ENCODE measurements at regions not wholly inside any gene's neighbourhood (a gene's known extent, or its start where the extent isn't known, plus 50 kb on each side); places are given as distances from the start of the nearest gene placed in this dataset.

GRCh38 chr5:6202968-6203365, 175.4 kb downstream of the MED10 start:
- Histone ChIP-seq H3K27ac (ENCODE audit: low read depth, low read length) (no peak overlapping the region), H3K36me3 (ENCODE audit: control insufficient read depth in 5 of 5, insufficient read depth in 5 of 5, low read length in 5 of 5) (no peaks in the 10 kb centered on the region), H3K4me1 (ENCODE audit: control insufficient read depth in 5 of 5, insufficient read depth in 5 of 5, low read length in 5 of 5) (no peaks in the 10 kb centered on the region), H3K9ac (ENCODE audit: low read length in 5 of 5) (no peak overlapping the region), H3K4me3 (ENCODE audit: low read depth in 1 of 5, low read length in 5 of 5) (no peak overlapping the region), H3K27me3 (ENCODE audit: control insufficient read depth in 5 of 5, insufficient read depth in 4 of 5, low read length in 5 of 5) (peaks cover 0 to 6% (median 0%) of the 10 kb centered on the region in 5 donors), H3K9me3 (ENCODE audit: control insufficient read depth in 5 of 5, low read length in 5 of 5) (peaks cover 0 to 4% (median 0%) of the 10 kb centered on the region in 5 donors)

GRCh38 chr5:6202149-6202967, 176.0 kb downstream of the MED10 start:
- peaks cover 0 to 4% (median 0%) of the 10 kb centered on the region in 5 donors for H3K9me3 ChIP-seq (ENCODE audit: control insufficient read depth in 5 of 5, low read length in 5 of 5)
- H3K27ac ChIP-seq (ENCODE audit: low read depth, low read length): no peak overlapping the region
- H3K9ac ChIP-seq (ENCODE audit: low read length in 5 of 5): no peak overlapping the region
- no peaks in the 10 kb centered on the region for H3K36me3 ChIP-seq (ENCODE audit: control insufficient read depth in 5 of 5, insufficient read depth in 5 of 5, low read length in 5 of 5)
- no peaks in the 10 kb centered on the region for H3K4me1 ChIP-seq (ENCODE audit: control insufficient read depth in 5 of 5, insufficient read depth in 5 of 5, low read length in 5 of 5)
- peaks cover 0 to 12% (median 0%) of the 10 kb centered on the region in 5 donors for H3K27me3 ChIP-seq (ENCODE audit: control insufficient read depth in 5 of 5, insufficient read depth in 4 of 5, low read length in 5 of 5)
- no peak overlapping the region for H3K4me3 ChIP-seq (ENCODE audit: low read depth in 1 of 5, low read length in 5 of 5)

- H3K9ac ChIP-seq (ENCODE audit: low read length in 5 of 5): no peak overlapping the region
- peaks cover 0 to 4% (median 0%) of the 10 kb centered on the region in 5 donors for H3K9me3 ChIP-seq (ENCODE audit: control insufficient read depth in 5 of 5, low read length in 5 of 5)
- no peak overlapping the region for H3K27ac ChIP-seq (ENCODE audit: low read depth, low read length)
- H3K27me3 ChIP-seq (ENCODE audit: control insufficient read depth in 5 of 5, insufficient read depth in 4 of 5, low read length in 5 of 5): peaks cover 0 to 15% (median 0%) of the 10 kb centered on the region in 5 donors
- no peaks in the 10 kb centered on the region for H3K4me1 ChIP-seq (ENCODE audit: control insufficient read depth in 5 of 5, insufficient read depth in 5 of 5, low read length in 5 of 5)
- H3K36me3 ChIP-seq (ENCODE audit: control insufficient read depth in 5 of 5, insufficient read depth in 5 of 5, low read length in 5 of 5): no peaks in the 10 kb centered on the region
- no peak overlapping the region for H3K4me3 ChIP-seq (ENCODE audit: low read depth in 1 of 5, low read length in 5 of 5)
These were observed 176.7 kb downstream of the MED10 start for GRCh38 chr5:6201631-6202030.

- H3K4me3 ChIP-seq (ENCODE audit: low read depth in 1 of 5, low read length in 5 of 5): no peak overlapping the region
- no peaks in the 10 kb centered on the region for H3K4me1 ChIP-seq (ENCODE audit: control insufficient read depth in 5 of 5, insufficient read depth in 5 of 5, low read length in 5 of 5)
- no peak overlapping the region for H3K27ac ChIP-seq (ENCODE audit: low read depth, low read length)
- H3K36me3 ChIP-seq (ENCODE audit: control insufficient read depth in 5 of 5, insufficient read depth in 5 of 5, low read length in 5 of 5): no peaks in the 10 kb centered on the region
- no peak overlapping the region for H3K9ac ChIP-seq (ENCODE audit: low read length in 5 of 5)
- peaks cover 0 to 15% (median 2%) of the 10 kb centered on the region in 5 donors for H3K27me3 ChIP-seq (ENCODE audit: control insufficient read depth in 5 of 5, insufficient read depth in 4 of 5, low read length in 5 of 5)
- peaks cover 0 to 4% (median 0%) of the 10 kb centered on the region in 5 donors for H3K9me3 ChIP-seq (ENCODE audit: control insufficient read depth in 5 of 5, low read length in 5 of 5)
These were observed 179.8 kb downstream of the MED10 start for GRCh38 chr5:6198531-6198930.

GRCh38 chr5:6197427-6197826, 180.9 kb downstream of the MED10 start:
- Histone ChIP-seq H3K9me3 (ENCODE audit: control insufficient read depth in 5 of 5, low read length in 5 of 5) (peaks cover 0 to 4% (median 0%) of the 10 kb centered on the region in 5 donors), H3K27ac (ENCODE audit: low read depth, low read length) (no peak overlapping the region), H3K9ac (ENCODE audit: low read length in 5 of 5) (no peak overlapping the region), H3K36me3 (ENCODE audit: control insufficient read depth in 5 of 5, insufficient read depth in 5 of 5, low read length in 5 of 5) (no peaks in the 10 kb centered on the region), H3K4me1 (ENCODE audit: control insufficient read depth in 5 of 5, insufficient read depth in 5 of 5, low read length in 5 of 5) (no peaks in the 10 kb centered on the region), H3K4me3 (ENCODE audit: low read depth in 1 of 5, low read length in 5 of 5) (no peak overlapping the region), H3K27me3 (ENCODE audit: control insufficient read depth in 5 of 5, insufficient read depth in 4 of 5, low read length in 5 of 5) (peaks cover 0 to 15% (median 2%) of the 10 kb centered on the region in 5 donors)

- H3K9ac ChIP-seq (ENCODE audit: low read length in 5 of 5): no peak overlapping the region
- no peak overlapping the region for H3K27ac ChIP-seq (ENCODE audit: low read depth, low read length)
- no peaks in the 10 kb centered on the region for H3K4me1 ChIP-seq (ENCODE audit: control insufficient read depth in 5 of 5, insufficient read depth in 5 of 5, low read length in 5 of 5)
- peaks cover 0 to 2% (median 0%) of the 10 kb centered on the region in 5 donors for H3K9me3 ChIP-seq (ENCODE audit: control insufficient read depth in 5 of 5, low read length in 5 of 5)
- no peak overlapping the region for H3K4me3 ChIP-seq (ENCODE audit: low read depth in 1 of 5, low read length in 5 of 5)
- H3K27me3 ChIP-seq (ENCODE audit: control insufficient read depth in 5 of 5, insufficient read depth in 4 of 5, low read length in 5 of 5): peaks cover 0 to 15% (median 2%) of the 10 kb centered on the region in 5 donors
- no peaks in the 10 kb centered on the region for H3K36me3 ChIP-seq (ENCODE audit: control insufficient read depth in 5 of 5, insufficient read depth in 5 of 5, low read length in 5 of 5)
These were observed 182.5 kb downstream of the MED10 start for GRCh38 chr5:6195711-6196358.

GRCh38 chr5:6194906-6195612, 183.3 kb downstream of the MED10 start:
- no peak overlapping the region for H3K9ac ChIP-seq (ENCODE audit: low read length in 5 of 5)
- H3K9me3 ChIP-seq (ENCODE audit: control insufficient read depth in 5 of 5, low read length in 5 of 5): peaks cover 0 to 4% (median 0%) of the 10 kb centered on the region in 5 donors
- no peak overlapping the region for H3K4me3 ChIP-seq (ENCODE audit: low read depth in 1 of 5, low read length in 5 of 5)
- peaks cover 0 to 15% (median 2%) of the 10 kb centered on the region in 5 donors for H3K27me3 ChIP-seq (ENCODE audit: control insufficient read depth in 5 of 5, insufficient read depth in 4 of 5, low read length in 5 of 5)
- no peak overlapping the region for H3K27ac ChIP-seq (ENCODE audit: low read depth, low read length)
- no peaks in the 10 kb centered on the region for H3K36me3 ChIP-seq (ENCODE audit: control insufficient read depth in 5 of 5, insufficient read depth in 5 of 5, low read length in 5 of 5)
- H3K4me1 ChIP-seq (ENCODE audit: control insufficient read depth in 5 of 5, insufficient read depth in 5 of 5, low read length in 5 of 5): no peaks in the 10 kb centered on the region

- Histone ChIP-seq H3K4me3 (ENCODE audit: low read depth in 1 of 5, low read length in 5 of 5) (no peak overlapping the region), H3K27me3 (ENCODE audit: control insufficient read depth in 5 of 5, insufficient read depth in 4 of 5, low read length in 5 of 5) (peaks cover 0 to 15% (median 2%) of the 10 kb centered on the region in 5 donors), H3K27ac (ENCODE audit: low read depth, low read length) (no peak overlapping the region), H3K4me1 (ENCODE audit: control insufficient read depth in 5 of 5, insufficient read depth in 5 of 5, low read length in 5 of 5) (no peaks in the 10 kb centered on the region), H3K9ac (ENCODE audit: low read length in 5 of 5) (no peak overlapping the region), H3K9me3 (ENCODE audit: control insufficient read depth in 5 of 5, low read length in 5 of 5) (peaks cover 0 to 4% (median 0%) of the 10 kb centered on the region in 5 donors), H3K36me3 (ENCODE audit: control insufficient read depth in 5 of 5, insufficient read depth in 5 of 5, low read length in 5 of 5) (no peaks in the 10 kb centered on the region)
These were observed 184.0 kb downstream of the MED10 start for GRCh38 chr5:6194261-6194875.

GRCh38 chr5:6193310-6193709, 185.0 kb downstream of the MED10 start:
- H3K36me3 ChIP-seq (ENCODE audit: control insufficient read depth in 5 of 5, insufficient read depth in 5 of 5, low read length in 5 of 5): no peaks in the 10 kb centered on the region
- H3K9me3 ChIP-seq (ENCODE audit: control insufficient read depth in 5 of 5, low read length in 5 of 5): peaks cover 0 to 4% (median 0%) of the 10 kb centered on the region in 5 donors
- H3K4me1 ChIP-seq (ENCODE audit: control insufficient read depth in 5 of 5, insufficient read depth in 5 of 5, low read length in 5 of 5): no peaks in the 10 kb centered on the region
- H3K27ac ChIP-seq (ENCODE audit: low read depth, low read length): no peak overlapping the region
- no peak overlapping the region for H3K4me3 ChIP-seq (ENCODE audit: low read depth in 1 of 5, low read length in 5 of 5)
- H3K27me3 ChIP-seq (ENCODE audit: control insufficient read depth in 5 of 5, insufficient read depth in 4 of 5, low read length in 5 of 5): peaks cover 0 to 13% (median 2%) of the 10 kb centered on the region in 5 donors
- H3K9ac ChIP-seq (ENCODE audit: low read length in 5 of 5): no peak overlapping the region

All from subcutaneous abdominal adipose tissue (tissue), 5 donors.